HEK293T (cell line): ENCODE measurements at regions not wholly inside any gene's neighbourhood (a gene's known extent, or its start where the extent isn't known, plus 50 kb on each side); places are given as distances from the start of the nearest gene placed in this dataset.

Experiments
- ELF4 ChIP-seq: fragments of 450-650 bp; IDR thresholded peaks from 2 replicates; pipeline ENCODE4 v1.6.1; 2017; ENCODE audit warnings: antibody characterized with exemption
- ZNF384 ChIP-seq: fragments of 450-650 bp; IDR thresholded peaks from 2 replicates; pipeline ENCODE4 v1.6.1; 2016

GRCh38 chr14:99004112-99004511, 267.9 kb downstream of the BCL11B start:
- TF ChIP-seq ZNF384 = no peak
- no peak for TF ChIP-seq ELF4
